Smooth muscle cell (in vitro differentiated cells): ENCODE measurements at regions not wholly inside any gene's neighbourhood (a gene's known extent, or its start where the extent isn't known, plus 50 kb on each side); places are given as distances from the start of the nearest gene placed in this dataset.
"Not testable (repeated sequence)": the region's sequence is repeated elsewhere in the genome, so short reads cannot be mapped to it uniquely, and the experiment has no call there.

Experiments
- DNase-seq: peaks from one replicate; lab custom pipeline; 2025; ENCODE audit not compliant: unreplicated experiment; lab: John Stamatoyannopoulos, UW
- H2AFZ ChIP-seq: fragments of 200-600 bp; sonication (generic); 2 replicates; pipeline ENCODE4 v1.6.0; 2016; ENCODE audit warnings: antibody characterized with exemption, low read depth, mild to moderate bottlenecking
- H3F3A ChIP-seq: fragments of 200-600 bp; sonication (generic); 2 replicates; pipeline ENCODE4 v1.6.0; 2017; ENCODE audit warnings: antibody characterized with exemption, low read depth
- H3K27ac ChIP-seq: fragments of 200-600 bp; sonication (generic); 2 replicates; pipeline ENCODE4 v1.5.1; 2016; ENCODE audit warnings: low read depth, mild to moderate bottlenecking
- H3K27me3 ChIP-seq: fragments of 200-600 bp; sonication (generic); 2 replicates; pipeline ENCODE4 v1.6.1; 2016; ENCODE audit warnings: low read depth, mild to moderate bottlenecking
- H3K36me3 ChIP-seq: fragments of 200-600 bp; sonication (generic); 2 replicates; pipeline ENCODE4 v1.5.1; 2016; ENCODE audit warnings: low read depth
- H3K4me1 ChIP-seq: fragments of 200-600 bp; sonication (generic); 2 replicates; pipeline ENCODE4 v1.5.1; 2016; ENCODE audit warnings: low read depth
- H3K4me2 ChIP-seq: fragments of 200-600 bp; sonication (generic); 2 replicates; pipeline ENCODE4 v1.6.0; 2016; ENCODE audit warnings: mild to moderate bottlenecking
- H3K4me3 ChIP-seq: fragments of 200-600 bp; sonication (generic); 2 replicates; pipeline ENCODE4 v1.5.1; 2016; ENCODE audit warnings: mild to moderate bottlenecking
- H3K79me2 ChIP-seq: fragments of 200-600 bp; sonication (generic); 2 replicates; pipeline ENCODE4 v1.6.0; 2016; ENCODE audit warnings: low read depth, mild to moderate bottlenecking
- H3K9ac ChIP-seq: fragments of 200-600 bp; sonication (generic); 2 replicates; pipeline ENCODE4 v1.6.0; 2016; ENCODE audit warnings: low read depth
- H3K9me3 ChIP-seq: fragments of 200-600 bp; sonication (generic); replicated peaks from 2 replicates; pipeline ENCODE4 v1.5.1; 2016; ENCODE audit warnings: low read depth
- H4K20me1 ChIP-seq: fragments of 200-600 bp; sonication (generic); 2 replicates; pipeline ENCODE4 v1.6.0; 2016; ENCODE audit warnings: low read depth
- CTCF ChIP-seq: fragments of 200-600 bp; sonication (generic); IDR thresholded peaks from 2 replicates; pipeline ENCODE4 v1.5.1; 2017; ENCODE audit warnings: borderline replicate concordance, mild to moderate bottlenecking, antibody characterized with exemption; ENCODE audit not compliant: insufficient read depth, poor library complexity, severe bottlenecking
- WGBS: methylation state at CpG from one replicate; pipeline ENCODE4 v1.1.7; 2016; ENCODE audit warnings: low lambda C conversion rate; 5-methylcytosine and 5-hydroxymethylcytosine counted together

- Histone ChIP-seq H3F3A (no peaks in the 10 kb centered on the region), H2AFZ (no peak overlapping the region), H3K9me3 (no peaks in the 10 kb centered on the region), H3K36me3 (no peaks in the 10 kb centered on the region), H3K4me2 (no peak overlapping the region), H3K4me1 (no peaks in the 10 kb centered on the region), H4K20me1 (no peaks in the 10 kb centered on the region), H3K9ac (no peak overlapping the region), H3K79me2 (no peaks in the 10 kb centered on the region), H3K4me3 (no peak overlapping the region), H3K27ac (no peak overlapping the region), H3K27me3 (no peaks in the 10 kb centered on the region)
- DNase-seq: no peak
- WGBS: 84% methylated on average over 6 of the region's 6 CpGs
- TF ChIP-seq CTCF: no peak
These were observed 595.9 kb downstream of the DTWD2 start for GRCh38 chr5:118392491-118392890.

- not testable (repeated sequence) for H2AFZ ChIP-seq, H3K79me2 ChIP-seq, H3K4me1 ChIP-seq, H3F3A ChIP-seq, H3K27me3 ChIP-seq, H3K36me3 ChIP-seq, H3K9me3 ChIP-seq, H3K27ac ChIP-seq, H3K4me3 ChIP-seq, H3K4me2 ChIP-seq, H4K20me1 ChIP-seq, H3K9ac ChIP-seq, DNase-seq
- WGBS: 96% methylated on average over 15 of the region's 15 CpGs
These were observed 605.4 kb downstream of the DTWD2 start for GRCh38 chr5:118382931-118383330.

- Histone ChIP-seq H4K20me1 (no peaks in the 10 kb centered on the region), H3K79me2 (no peaks in the 10 kb centered on the region), H2AFZ (no peak overlapping the region), H3K36me3 (no peaks in the 10 kb centered on the region), H3K9me3 (no peaks in the 10 kb centered on the region), H3K4me1 (no peaks in the 10 kb centered on the region), H3K4me2 (no peak overlapping the region), H3F3A (no peaks in the 10 kb centered on the region), H3K27ac (no peak overlapping the region), H3K9ac (no peak overlapping the region), H3K4me3 (no peak overlapping the region), H3K27me3 (no peaks in the 10 kb centered on the region)
- no peak for DNase-seq
- WGBS: 69% methylated on average over 2 of the region's 2 CpGs
- TF ChIP-seq CTCF: no peak
These were observed 608.9 kb downstream of the DTWD2 start for GRCh38 chr5:118379470-118379869.

- Histone ChIP-seq H4K20me1 (no peaks in the 10 kb centered on the region), H3K9ac (no peak overlapping the region), H3K27ac (no peak overlapping the region), H3K27me3 (no peaks in the 10 kb centered on the region), H3F3A (no peaks in the 10 kb centered on the region), H3K36me3 (no peaks in the 10 kb centered on the region), H3K9me3 (no peaks in the 10 kb centered on the region), H3K4me1 (no peaks in the 10 kb centered on the region), H3K79me2 (no peaks in the 10 kb centered on the region), H3K4me2 (no peak overlapping the region), H3K4me3 (no peak overlapping the region), H2AFZ (no peak overlapping the region)
- 74% methylated on average over 1 of the region's 1 CpG for WGBS
- no peak for DNase-seq
- no peak for TF ChIP-seq CTCF
These were observed 609.4 kb downstream of the DTWD2 start for GRCh38 chr5:118378959-118379358.
